Naive thymus-derived CD4-positive, alpha-beta T cell (primary cell): ENCODE measurements at regions not wholly inside any gene's neighbourhood (a gene's known extent, or its start where the extent isn't known, plus 50 kb on each side); places are given as distances from the start of the nearest gene placed in this dataset.

Experiments used
- ATAC-seq: fragments of 150-1000 bp; cut with Tn5 transposase; 2 replicates; pipeline ENCODE4 v1.10.0; 2021; ENCODE audit warnings: mild to moderate bottlenecking, moderate library complexity
- CTCF ChIA-PET: fragments of 350-600 bp; sonication (Branson Sonifier 250); formaldehyde crosslinking; loops from one replicate; lab custom pipeline; 2021; ENCODE audit warnings: antibody characterized with exemption; lab: Charles Lee
- POLR2A ChIA-PET: fragments of 350-600 bp; sonication (Branson Sonifier 250); formaldehyde crosslinking; loops from one replicate; lab custom pipeline; 2021; ENCODE audit warnings: antibody characterized with exemption, inconsistent platforms; lab: Charles Lee
- DNase-seq, 9 donors: peaks; one replicate each; pipeline versions ENCODE4 v3.0.0 to v3.0.0-alpha.2; 2020 to 2022; ENCODE audit warnings: mixed read lengths in 1 of 9
- H3K27ac ChIP-seq: one replicate; pipeline ENCODE4 v1.7.0; 2013; ENCODE audit warnings: mild to moderate bottlenecking, low read depth, low read length, moderate library complexity
- H3K27me3 ChIP-seq, 2 donors: one replicate each; pipeline ENCODE4 v1.7.0; 2013; ENCODE audit warnings: low read length in 2 of 2, mild to moderate bottlenecking in 2 of 2, moderate library complexity in 2 of 2; ENCODE audit not compliant: control insufficient read depth in 2 of 2, insufficient read depth in 2 of 2
- H3K36me3 ChIP-seq, 3 experiments: 1 replicate in 2 of 3; 2 replicates in 1 of 3; pipeline ENCODE4 v1.7.0; 2013; ENCODE audit warnings: low read length in 3 of 3, mild to moderate bottlenecking in 3 of 3, moderate library complexity in 1 of 3; ENCODE audit not compliant: insufficient read depth in 3 of 3, control insufficient read depth in 2 of 3
- H3K4me1 ChIP-seq, 2 donors: one replicate each; pipeline ENCODE4 v1.7.0; 2013; ENCODE audit warnings: low read length in 2 of 2, mild to moderate bottlenecking in 2 of 2, moderate library complexity in 1 of 2; ENCODE audit not compliant: control insufficient read depth in 2 of 2, insufficient read depth in 2 of 2
- H3K4me3 ChIP-seq: 2 replicates; pipeline ENCODE4 v1.7.0; 2013; ENCODE audit warnings: mild to moderate bottlenecking, low read length
- H3K9me3 ChIP-seq, 3 experiments: 1 replicate in 2 of 3; 2 replicates in 1 of 3; pipeline ENCODE4 v1.7.0; 2013; ENCODE audit warnings: low read length in 3 of 3; ENCODE audit not compliant: control insufficient read depth in 2 of 3
- H3K27ac Mint-ChIP-seq, 9 donors: one replicate each; pipeline ENCODE4 v1.8.0; 2020 to 2022; ENCODE audit warnings: mixed read lengths in 9 of 9, mild to moderate bottlenecking in 8 of 9, moderate library complexity in 5 of 9, inconsistent platforms in 2 of 9
- H3K27me3 Mint-ChIP-seq, 5 donors: one replicate each; pipeline ENCODE4 v1.8.0; 2021 to 2022; ENCODE audit warnings: mixed read lengths in 5 of 5, mild to moderate bottlenecking in 1 of 5
- H3K36me3 Mint-ChIP-seq, 5 donors: one replicate each; pipeline ENCODE4 v1.8.0; 2020 to 2022; ENCODE audit warnings: mixed read lengths in 5 of 5, mild to moderate bottlenecking in 3 of 5, inconsistent platforms in 1 of 5
- H3K4me1 Mint-ChIP-seq, 7 donors: one replicate each; pipeline ENCODE4 v1.8.0; 2020 to 2022; ENCODE audit warnings: mixed read lengths in 7 of 7, mild to moderate bottlenecking in 3 of 7, inconsistent platforms in 1 of 7
- H3K4me3 Mint-ChIP-seq, 10 donors: one replicate each; pipeline ENCODE4 v1.8.0; 2020 to 2022; ENCODE audit warnings: mild to moderate bottlenecking in 10 of 10, mixed read lengths in 10 of 10, moderate library complexity in 6 of 10, inconsistent platforms in 2 of 10
- H3K9me3 Mint-ChIP-seq, 11 donors: one replicate each; pipeline ENCODE4 v1.8.0; 2020 to 2022; ENCODE audit warnings: mixed read lengths in 11 of 11, mild to moderate bottlenecking in 4 of 11, inconsistent platforms in 1 of 11, moderate library complexity in 1 of 11
- intact Hi-C, 2 donors: fragments of 100-400 bp; cut with micrococcal nuclease; formaldehyde crosslinking; loops; one replicate each; pipeline ENCODE4 v1.15.1; 2023

GRCh38 chr11:13826505-13827278 is 135.8 kb upstream of the SPON1 start:
- Histone ChIP-seq H3K27me3 (no peaks in the 10 kb centered on the region), H3K4me1 (no peaks in the 10 kb centered on the region), H3K36me3 (no peaks in the 10 kb centered on the region), H3K9me3 (no peaks in the 10 kb centered on the region), H3K27ac (no peak overlapping the region), H3K4me3 (no peak overlapping the region)
- intact Hi-C loops, result no loop called here
- Mint-ChIP-seq H3K9me3 (peaks cover 0 to 33% (median 13%) of the 10 kb centered on the region in 11 donors), H3K4me3 (no peak overlapping the region), H3K4me1 (no peaks in the 10 kb centered on the region), H3K36me3 (peaks cover 0 to 9% (median 3%) of the 10 kb centered on the region in 5 donors), H3K27me3 (peaks cover 0 to 24% (median 0%) of the 10 kb centered on the region in 5 donors), H3K27ac (no peak overlapping the region)
- ATAC-seq, result no peak
- POLR2A ChIA-PET, result no interaction called here
- DNase-seq, result no peak
- CTCF ChIA-PET, result interaction anchor here (0.6 kb wide), 1 partner anchor 19 kb away, joined by 3 read pairs; no protein-coding TSS in a partner anchor

- peaks cover 0 to 7% (median 0%) of the 10 kb centered on the region in 5 donors for H3K27me3 Mint-ChIP-seq
- POLR2A ChIA-PET, result no interaction called here
- ATAC-seq (no peak), DNase-seq (no peak)
- H3K9me3 Mint-ChIP-seq, result peaks cover 0 to 29% (median 11%) of the 10 kb centered on the region in 11 donors
- Histone ChIP-seq H3K27me3 (no peaks in the 10 kb centered on the region), H3K9me3 (no peaks in the 10 kb centered on the region), H3K4me1 (no peaks in the 10 kb centered on the region), H3K36me3 (no peaks in the 10 kb centered on the region), H3K27ac (no peak overlapping the region), H3K4me3 (no peak overlapping the region)
- peaks cover 0 to 7% (median 3%) of the 10 kb centered on the region in 7 donors for H3K4me1 Mint-ChIP-seq
- no peak overlapping the region for H3K27ac Mint-ChIP-seq
- CTCF ChIA-PET, result interaction anchor here (0.5 kb wide), 1 partner anchor 1022 kb away, joined by 3 read pairs; no protein-coding TSS in a partner anchor
- H3K36me3 Mint-ChIP-seq, result peaks cover 0 to 9% (median 3%) of the 10 kb centered on the region in 5 donors
- H3K4me3 Mint-ChIP-seq, result no peak overlapping the region
- intact Hi-C loops, result no loop called here
Observed at GRCh38 chr11:13831696-13832095, 130.8 kb upstream of the SPON1 start.

GRCh38 chr11:13834463-13834862 is 128.1 kb upstream of the SPON1 start:
- peaks cover 0 to 9% (median 0%) of the 10 kb centered on the region in 5 donors for H3K36me3 Mint-ChIP-seq
- ChIA-PET CTCF (interaction anchor here (0.9 to 1.0 kb wide), 3 partner anchors 10 to 122 kb away, joined by 3 to 4 read pairs (median 3); no protein-coding TSS in a partner anchor), POLR2A (interaction anchor here (0.7 kb wide), 1 partner anchor 9 kb away, joined by 3 read pairs; no protein-coding TSS in a partner anchor)
- Histone ChIP-seq H3K27ac (no peak overlapping the region), H3K4me1 (no peaks in the 10 kb centered on the region), H3K27me3 (no peaks in the 10 kb centered on the region), H3K36me3 (no peaks in the 10 kb centered on the region), H3K4me3 (no peak overlapping the region), H3K9me3 (no peaks in the 10 kb centered on the region)
- H3K27ac Mint-ChIP-seq, result peak overlapping the region in 1 of 9 donors; percentile 25
- ATAC-seq (no peak), DNase-seq (no peak)
- no peak overlapping the region for H3K4me3 Mint-ChIP-seq
- peaks cover 0 to 7% (median 0%) of the 10 kb centered on the region in 5 donors for H3K27me3 Mint-ChIP-seq
- H3K9me3 Mint-ChIP-seq, result peaks cover 0 to 21% (median 8%) of the 10 kb centered on the region in 11 donors
- H3K4me1 Mint-ChIP-seq, result peaks cover 0 to 14% (median 5%) of the 10 kb centered on the region in 7 donors
- intact Hi-C loops, result no loop called here

GRCh38 chr11:13836666-13837065 is 125.9 kb upstream of the SPON1 start:
- no peak for DNase-seq
- Histone ChIP-seq H3K27me3 (no peaks in the 10 kb centered on the region), H3K4me1 (no peaks in the 10 kb centered on the region), H3K36me3 (no peaks in the 10 kb centered on the region), H3K27ac (no peak overlapping the region), H3K4me3 (no peak overlapping the region), H3K9me3 (no peaks in the 10 kb centered on the region)
- Mint-ChIP-seq H3K27me3 (no peaks in the 10 kb centered on the region), H3K4me3 (no peak overlapping the region), H3K9me3 (peaks cover 0 to 4% (median 0%) of the 10 kb centered on the region in 11 donors), H3K27ac (peak overlapping the region in 4 of 9 donors; percentile 9 to 79 (median 48)), H3K4me1 (peaks cover 0 to 14% (median 5%) of the 10 kb centered on the region in 7 donors), H3K36me3 (no peaks in the 10 kb centered on the region)
- intact Hi-C loops, result no loop called here
- ATAC-seq, result no peak
- ChIA-PET CTCF (interaction anchor here (0.6 to 1.4 kb wide), 2 partner anchors 201 to 312 kb away, joined by 3 to 4 read pairs; no protein-coding TSS in a partner anchor), POLR2A (no interaction called here)

GRCh38 chr11:13837286-13837685 is 125.2 kb upstream of the SPON1 start:
- H3K27ac Mint-ChIP-seq, result peak overlapping the region in 3 of 9 donors; percentile 3 to 66 (median 64)
- H3K4me1 ChIP-seq, result no peaks in the 10 kb centered on the region
- ATAC-seq, result no peak
- H3K27me3 Mint-ChIP-seq, result no peaks in the 10 kb centered on the region
- H3K9me3 Mint-ChIP-seq, result peaks cover 0 to 4% (median 0%) of the 10 kb centered on the region in 11 donors
- H3K4me3 ChIP-seq, result no peak overlapping the region
- H3K36me3 ChIP-seq, result no peaks in the 10 kb centered on the region
- intact Hi-C loops, result no loop called here
- H3K36me3 Mint-ChIP-seq, result no peaks in the 10 kb centered on the region
- H3K9me3 ChIP-seq, result no peaks in the 10 kb centered on the region
- no peak overlapping the region for H3K27ac ChIP-seq
- no peaks in the 10 kb centered on the region for H3K27me3 ChIP-seq
- no peak for DNase-seq
- CTCF ChIA-PET, result interaction anchor here (0.5 to 1.4 kb wide), 2 partner anchors 87 to 312 kb away, joined by 3 to 4 read pairs; no protein-coding TSS in a partner anchor
- POLR2A ChIA-PET, result no interaction called here
- peaks cover 0 to 14% (median 5%) of the 10 kb centered on the region in 7 donors for H3K4me1 Mint-ChIP-seq
- H3K4me3 Mint-ChIP-seq, result no peak overlapping the region

- H3K4me1 Mint-ChIP-seq, result peaks cover 0 to 10% (median 5%) of the 10 kb centered on the region in 7 donors
- Histone ChIP-seq H3K9me3 (no peaks in the 10 kb centered on the region), H3K27ac (no peak overlapping the region), H3K27me3 (no peaks in the 10 kb centered on the region), H3K4me1 (no peaks in the 10 kb centered on the region), H3K4me3 (no peak overlapping the region), H3K36me3 (no peaks in the 10 kb centered on the region)
- ATAC-seq (no peak), DNase-seq (no peak)
- POLR2A ChIA-PET, result no interaction called here
- peaks cover 0 to 6% (median 0%) of the 10 kb centered on the region in 11 donors for H3K9me3 Mint-ChIP-seq
- H3K27ac Mint-ChIP-seq, result no peak overlapping the region
- H3K36me3 Mint-ChIP-seq, result peaks cover 0 to 4% (median 0%) of the 10 kb centered on the region in 5 donors
- peaks cover 0 to 7% (median 0%) of the 10 kb centered on the region in 5 donors for H3K27me3 Mint-ChIP-seq
- no peak overlapping the region for H3K4me3 Mint-ChIP-seq
- intact Hi-C loops, result no loop called here
- CTCF ChIA-PET, result no interaction called here
Observed at GRCh38 chr11:13841393-13841792, 121.1 kb upstream of the SPON1 start.
